ENCODE measurements at regions not wholly inside any gene's neighbourhood (a gene's known extent, or its start where the extent isn't known, plus 50 kb on each side); places are given as distances from the start of the nearest gene placed in this dataset.

GRCh38 chr10:83849150-83849549 lies 290.2 kb upstream of the GHITM start:
- H3K4me1 ChIP-seq (ENCODE audit: control insufficient read depth in 1 of 2, insufficient read depth in 2 of 2, low read length in 2 of 2): no peaks in the 10 kb centered on the region
- no peak overlapping the region for H2AFZ ChIP-seq (ENCODE audit: low read depth, low read length, poor library complexity, severe bottlenecking)
- DNase-seq (ENCODE audit: low read depth, low spot score) (no peak), ATAC-seq (no peak)
- no peaks in the 10 kb centered on the region for H3K9me3 ChIP-seq (ENCODE audit: control insufficient read depth in 1 of 2, insufficient read depth in 1 of 2, low read depth in 1 of 2, low read length in 2 of 2)
- RAD21 ChIA-PET (ENCODE audit: low non-redundant PET in 1 of 2, low total read pairs in 2 of 2, uncharacterized antibody in 2 of 2, unreplicated experiment in 2 of 2): no interaction called here
- POLR2A ChIA-PET: no interaction called here
- TF ChIP-seq SRF (IDR thresholded peaks at IDR 0.05; ENCODE audit: low read depth) (no peak), POLR2A (IDR thresholded peaks at IDR 0.05; ENCODE audit: borderline replicate concordance, extremely low read depth, insufficient read depth, insufficient read length) (no peak), ZNF274 (IDR thresholded peaks at IDR 0.05; ENCODE audit: low read depth, low read length) (no peak)
- H3K27me3 ChIP-seq (ENCODE audit: insufficient read depth, low read length): no peaks in the 10 kb centered on the region
- H3K9ac ChIP-seq (ENCODE audit: low read length): no peak overlapping the region
- no peaks in the 10 kb centered on the region for H3K79me2 ChIP-seq (ENCODE audit: insufficient read depth, low read length)
- no TSS peak for BruUV-seq (replicated peaks)
- no peaks in the 10 kb centered on the region for H3K36me3 ChIP-seq (ENCODE audit: control insufficient read depth in 1 of 2, insufficient read depth in 2 of 2, low read length in 2 of 2)
- no peak overlapping the region for H3K4me3 ChIP-seq (replicated peaks in 1 of 2; ENCODE audit: low read depth in 1 of 2, low read length in 2 of 2)
- CTCF ChIA-PET: no interaction called here
- intact Hi-C loops (cut with micrococcal nuclease): no loop called here
- H4K20me1 ChIP-seq (ENCODE audit: insufficient read depth): no peaks in the 10 kb centered on the region
- H3K9me2 ChIP-seq (ENCODE audit: insufficient read depth): no peaks in the 10 kb centered on the region
- no peak overlapping the region for H3K27ac ChIP-seq (ENCODE audit: low read depth, low read length)
- H3K4me2 ChIP-seq (ENCODE audit: low read length): no peak overlapping the region

- H3K9ac ChIP-seq (ENCODE audit: low read length): no peak overlapping the region
- no TSS peak for BruUV-seq (replicated peaks)
- H2AFZ ChIP-seq (ENCODE audit: low read depth, low read length, poor library complexity, severe bottlenecking): no peak overlapping the region
- H3K4me3 ChIP-seq (replicated peaks in 1 of 2; ENCODE audit: low read depth in 1 of 2, low read length in 2 of 2): no peak overlapping the region
- no peak for TF ChIP-seq ELF1 (IDR thresholded peaks at IDR 0.05; ENCODE audit: borderline replicate concordance, low read depth)
- no peak for TF ChIP-seq FOSL1 (IDR thresholded peaks at IDR 0.05; ENCODE audit: low read depth)
- no peak for TF ChIP-seq SP1 (IDR thresholded peaks at IDR 0.05; ENCODE audit: low read depth)
- no peak for TF ChIP-seq MAX (IDR thresholded peaks at IDR 0.05)
- no peak for TF ChIP-seq ZFX (IDR thresholded peaks at IDR 0.05)
- no peak for TF ChIP-seq CBX3 (IDR thresholded peaks at IDR 0.05; ENCODE audit: low read depth)
- no peak for TF ChIP-seq EGR1 (IDR thresholded peaks at IDR 0.05; ENCODE audit: low read depth)
- TF ChIP-seq CEBPB (IDR thresholded peaks at IDR 0.05; ENCODE audit: low read depth): no peak
- no peak for TF ChIP-seq SRF (IDR thresholded peaks at IDR 0.05; ENCODE audit: low read depth)
- no peak for TF ChIP-seq YY1 (IDR thresholded peaks at IDR 0.05; ENCODE audit: extremely low read depth, insufficient replicate concordance, low read depth, low read length)
- no peak for TF ChIP-seq CTCF (IDR thresholded peaks at IDR 0.05 in 2 of 3, conservative IDR thresholded peaks at IDR 0.05 in 1 of 3; ENCODE audit: borderline replicate concordance in 1 of 3, insufficient read depth in 1 of 3, low read depth in 2 of 3, low read length in 2 of 3)
- no peak for TF ChIP-seq EZH2phosphoT487 (IDR thresholded peaks at IDR 0.05; ENCODE audit: borderline replicate concordance)
- H3K27ac ChIP-seq (ENCODE audit: low read depth, low read length): no peak overlapping the region
- CTCF ChIA-PET: no interaction called here
- POLR2A ChIA-PET: no interaction called here
- H3K4me1 ChIP-seq (ENCODE audit: control insufficient read depth in 1 of 2, insufficient read depth in 2 of 2, low read length in 2 of 2): no peaks in the 10 kb centered on the region
- RAD21 ChIA-PET (ENCODE audit: low non-redundant PET in 1 of 2, low total read pairs in 2 of 2, uncharacterized antibody in 2 of 2, unreplicated experiment in 2 of 2): no interaction called here
- H3K79me2 ChIP-seq (ENCODE audit: insufficient read depth, low read length): no peaks in the 10 kb centered on the region
- H3K9me2 ChIP-seq (ENCODE audit: insufficient read depth): no peaks in the 10 kb centered on the region
- no peaks in the 10 kb centered on the region for H3K36me3 ChIP-seq (ENCODE audit: control insufficient read depth in 1 of 2, insufficient read depth in 2 of 2, low read length in 2 of 2)
- no peaks in the 10 kb centered on the region for H4K20me1 ChIP-seq (ENCODE audit: insufficient read depth)
- no peaks in the 10 kb centered on the region for H3K9me3 ChIP-seq (ENCODE audit: control insufficient read depth in 1 of 2, insufficient read depth in 1 of 2, low read depth in 1 of 2, low read length in 2 of 2)
- ATAC-seq (no peak), DNase-seq (ENCODE audit: low read depth, low spot score) (no peak)
- H3K4me2 ChIP-seq (ENCODE audit: low read length): no peak overlapping the region
- intact Hi-C loops (cut with micrococcal nuclease): no loop called here
- no peaks in the 10 kb centered on the region for H3K27me3 ChIP-seq (ENCODE audit: insufficient read depth, low read length)
Measured at GRCh38 chr10:83852146-83852545, 287.2 kb upstream of the GHITM start.

Data from HCT116 (cell line).